Esophagus squamous epithelium (tissue), 4 donors: ENCODE measurements at regions not wholly inside any gene's neighbourhood (a gene's known extent, or its start where the extent isn't known, plus 50 kb on each side); places are given as distances from the start of the nearest gene placed in this dataset.

Experiments
- POLR2A ChIP-seq, 4 donors: fragments of 450-650 bp; IDR thresholded peaks; one replicate each; pipeline ENCODE4 v1.6.1; 2017; ENCODE audit warnings: antibody characterized with exemption in 4 of 4, mild to moderate bottlenecking in 4 of 4, moderate library complexity in 3 of 4
- TF ChIP-seq, protein P1 (sequence below), 6 experiments: fragments of 450-650 bp in 4 of 6; fragments of 200-600 bp in 2 of 6; sonication (generic) in 2 of 6; IDR thresholded peaks; one replicate each; pipeline ENCODE4 v1.5.1; 2016 to 2019; ENCODE audit warnings: antibody characterized with exemption in 6 of 6, mild to moderate bottlenecking in 4 of 6, moderate library complexity in 4 of 6

DNA sequence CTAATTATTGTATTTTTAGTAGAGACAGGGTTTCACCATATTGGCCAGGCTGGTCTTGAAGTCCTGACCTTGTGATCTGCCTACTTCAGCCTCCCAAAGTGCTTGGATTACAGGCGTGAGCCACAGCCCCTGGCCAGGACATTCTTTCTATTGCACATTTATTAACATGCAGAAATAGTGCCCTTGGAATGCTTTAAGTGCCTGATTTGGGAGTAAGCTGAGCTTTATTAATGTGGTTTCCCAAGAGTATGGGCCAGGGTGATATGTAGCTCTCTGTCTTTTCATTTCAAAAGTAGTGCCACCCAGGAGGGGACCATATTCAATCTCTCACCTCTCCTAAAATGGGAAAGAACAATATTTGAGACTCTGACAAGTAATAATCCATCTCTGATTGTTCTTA is 970.7 kb downstream of the KCNMA1 start:
- TF ChIP-seq POLR2A (IDR thresholded peaks at IDR 0.05): no peak
- TF ChIP-seq, protein P1, sequence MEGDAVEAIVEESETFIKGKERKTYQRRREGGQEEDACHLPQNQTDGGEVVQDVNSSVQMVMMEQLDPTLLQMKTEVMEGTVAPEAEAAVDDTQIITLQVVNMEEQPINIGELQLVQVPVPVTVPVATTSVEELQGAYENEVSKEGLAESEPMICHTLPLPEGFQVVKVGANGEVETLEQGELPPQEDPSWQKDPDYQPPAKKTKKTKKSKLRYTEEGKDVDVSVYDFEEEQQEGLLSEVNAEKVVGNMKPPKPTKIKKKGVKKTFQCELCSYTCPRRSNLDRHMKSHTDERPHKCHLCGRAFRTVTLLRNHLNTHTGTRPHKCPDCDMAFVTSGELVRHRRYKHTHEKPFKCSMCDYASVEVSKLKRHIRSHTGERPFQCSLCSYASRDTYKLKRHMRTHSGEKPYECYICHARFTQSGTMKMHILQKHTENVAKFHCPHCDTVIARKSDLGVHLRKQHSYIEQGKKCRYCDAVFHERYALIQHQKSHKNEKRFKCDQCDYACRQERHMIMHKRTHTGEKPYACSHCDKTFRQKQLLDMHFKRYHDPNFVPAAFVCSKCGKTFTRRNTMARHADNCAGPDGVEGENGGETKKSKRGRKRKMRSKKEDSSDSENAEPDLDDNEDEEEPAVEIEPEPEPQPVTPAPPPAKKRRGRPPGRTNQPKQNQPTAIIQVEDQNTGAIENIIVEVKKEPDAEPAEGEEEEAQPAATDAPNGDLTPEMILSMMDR (IDR thresholded peaks at IDR 0.05): no peak
